Skeletal muscle cell (primary cell): ENCODE measurements at regions not wholly inside any gene's neighbourhood (a gene's known extent, or its start where the extent isn't known, plus 50 kb on each side); places are given as distances from the start of the nearest gene placed in this dataset.

ENCODE experiments used
- DNase-seq: peaks from one replicate; pipeline ENCODE4 v3.0.0-alpha.2; 2010; ENCODE audit warnings: low read depth
- H3K4me3 ChIP-seq: 2 replicates; pipeline ENCODE4 v1.5.1; 2011; ENCODE audit warnings: low read depth, mild to moderate bottlenecking, control low read depth, low read length, moderate library complexity

DNA sequence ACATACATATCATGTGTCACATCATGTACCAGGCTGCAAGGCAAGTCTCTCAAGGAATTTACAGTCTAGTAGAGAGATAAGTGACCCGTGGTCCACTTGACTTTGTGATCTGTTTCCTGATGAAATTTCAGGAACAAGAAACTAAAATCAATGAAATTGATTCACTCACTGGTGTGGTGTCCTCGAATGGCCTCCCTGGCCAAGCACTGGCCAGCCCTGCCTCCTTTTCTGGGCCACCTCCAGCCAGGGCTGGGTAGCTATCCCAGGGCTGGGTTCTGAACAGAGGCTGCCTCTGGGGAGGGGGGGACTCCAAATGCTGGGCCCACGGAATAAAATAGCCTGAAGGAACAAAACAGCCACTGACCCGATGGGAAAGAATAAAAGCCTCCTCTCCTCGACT is 182.2 kb downstream of the HERPUD2 start:
- no peak for DNase-seq
- no peak overlapping the region for H3K4me3 ChIP-seq

- DNase-seq, result no peak
- no peak overlapping the region for H3K4me3 ChIP-seq
Observed at GRCh38 chr7:35508623-35509400, 186.1 kb downstream of the HERPUD2 start.

DNA sequence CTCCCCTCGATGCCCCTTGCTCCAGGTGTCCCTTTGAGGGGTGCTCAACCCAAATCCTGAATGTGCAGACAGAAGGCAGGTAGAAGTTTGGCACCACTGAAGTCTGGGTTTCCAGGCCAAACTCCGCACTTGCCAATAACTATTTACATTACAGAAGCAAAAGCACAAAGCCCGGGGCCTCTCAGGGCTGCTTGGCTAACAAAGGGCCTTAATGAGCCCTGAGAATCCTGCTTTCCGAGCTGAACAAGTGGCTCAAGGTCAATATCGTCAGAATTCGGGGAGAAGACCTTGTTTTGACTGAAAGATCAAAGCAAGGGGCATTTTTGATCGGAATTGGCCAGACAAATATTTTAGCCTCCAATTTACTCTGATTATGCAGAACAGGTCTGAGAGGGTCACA is 189.9 kb downstream of the HERPUD2 start:
- DNase-seq, result no peak
- no peak overlapping the region for H3K4me3 ChIP-seq

DNA sequence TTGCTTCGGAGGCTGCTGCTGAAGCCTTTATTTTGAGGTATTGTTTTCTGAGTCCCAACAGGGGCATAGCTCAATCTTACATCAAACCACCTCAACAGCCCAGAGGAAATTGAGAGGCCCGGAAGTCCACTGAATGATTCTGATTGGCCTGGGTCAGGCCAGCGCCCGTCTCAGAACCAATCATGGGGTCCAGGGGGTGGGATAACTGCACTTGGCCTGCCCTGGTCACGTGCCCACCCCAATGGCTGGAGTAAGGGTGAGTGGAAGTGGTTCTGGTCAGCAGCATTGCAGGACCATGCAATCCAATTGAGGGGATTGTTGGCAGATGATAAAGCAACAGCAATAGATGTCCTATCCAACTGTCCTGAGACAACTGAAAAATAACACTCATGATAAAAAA is 190.6 kb downstream of the HERPUD2 start:
- DNase-seq, result no peak
- no peak overlapping the region for H3K4me3 ChIP-seq

DNA sequence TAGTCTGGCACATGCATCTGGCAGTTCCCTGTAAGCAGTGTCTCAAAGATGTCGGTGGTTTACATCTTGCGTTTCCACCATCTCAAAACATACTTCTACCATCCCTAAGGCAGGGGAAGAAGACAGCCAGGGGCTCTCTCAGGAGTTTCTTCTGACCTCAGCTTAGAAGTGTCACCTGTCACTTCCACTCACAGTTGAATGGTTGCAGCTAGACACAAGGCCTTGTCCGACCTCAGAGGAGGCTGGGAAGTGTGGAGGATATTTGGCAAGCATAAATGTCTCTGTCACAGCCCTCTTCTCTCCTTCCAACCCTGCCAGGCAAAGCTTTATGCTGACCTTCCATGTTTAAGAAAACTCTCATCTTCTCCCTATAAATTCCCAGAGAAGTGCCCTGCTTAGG is 193.3 kb downstream of the HERPUD2 start:
- no peak for DNase-seq
- no peak overlapping the region for H3K4me3 ChIP-seq

DNA sequence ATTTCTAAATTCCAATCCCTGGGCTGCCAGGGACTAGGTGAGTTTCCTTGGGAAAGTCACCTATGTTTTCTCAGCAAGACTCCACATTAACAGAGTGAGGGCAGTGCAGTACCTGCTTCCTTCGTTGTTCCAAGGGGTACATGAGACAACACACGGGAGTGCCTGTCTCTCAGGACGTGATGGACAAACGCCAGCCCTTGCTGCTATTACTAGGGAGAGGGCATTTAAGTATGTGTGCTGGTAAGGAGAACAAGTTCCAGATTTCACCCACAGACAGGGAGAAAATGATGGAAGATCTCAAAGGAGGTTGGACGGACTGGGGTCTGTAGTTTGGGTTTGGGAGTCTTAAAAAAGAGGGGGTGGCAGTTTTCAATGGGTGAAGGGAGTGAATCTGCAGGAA is 195.7 kb downstream of the HERPUD2 start:
- no peak for DNase-seq
- no peak overlapping the region for H3K4me3 ChIP-seq

- DNase-seq, result no peak
- H3K4me3 ChIP-seq, result no peak overlapping the region
Observed at GRCh38 chr7:35498416-35498815, 196.5 kb downstream of the HERPUD2 start.

- DNase-seq, result no peak
Observed at GRCh38 chr7:35495844-35496243, 199.1 kb downstream of the HERPUD2 start.

DNA sequence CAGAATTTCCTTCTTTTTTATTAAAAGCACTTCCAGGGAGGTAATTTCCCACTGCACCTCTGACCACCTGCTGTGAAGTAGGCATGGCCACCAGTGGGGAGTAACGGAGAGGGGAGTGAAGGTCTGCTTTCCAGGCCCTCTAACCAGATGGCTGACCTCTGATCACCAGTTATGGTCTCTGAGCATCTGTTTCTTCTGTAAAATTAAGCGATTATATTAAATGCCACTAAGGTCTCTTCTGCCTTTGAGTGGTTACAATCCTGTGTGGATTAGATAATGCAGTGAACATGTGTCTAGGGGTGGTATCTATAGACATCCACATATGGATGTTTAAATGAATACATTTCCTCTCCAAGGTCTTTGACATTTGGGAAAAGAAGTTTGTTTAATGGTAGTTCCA is 199.6 kb downstream of the HERPUD2 start:
- H3K4me3 ChIP-seq, result no peak overlapping the region
- DNase-seq, result no peak

More at GRCh38 chr7:35495844-35496243, 199.1 kb downstream of the HERPUD2 start:
- H3K4me3 ChIP-seq, result no peak overlapping the region

DNA sequence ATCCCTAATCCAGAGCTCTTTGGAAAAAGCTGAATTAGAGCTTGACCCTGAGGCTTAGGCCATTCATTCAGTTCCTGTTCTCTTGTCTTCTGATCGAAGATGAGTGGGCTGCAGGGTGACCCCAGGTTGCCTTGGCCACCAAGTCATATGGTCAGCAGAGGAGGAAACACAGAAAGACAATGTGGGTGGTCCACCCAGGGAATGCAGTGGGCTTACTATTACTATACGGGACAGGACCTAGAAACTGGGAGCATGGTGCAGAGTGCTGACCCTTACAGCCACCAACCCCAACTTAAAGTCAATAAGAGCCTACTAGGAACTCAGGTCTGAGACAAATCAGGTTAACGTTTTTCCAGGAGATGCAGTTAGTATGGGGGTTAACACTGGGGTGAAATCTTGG is 200.5 kb downstream of the HERPUD2 start:
- H3K4me3 ChIP-seq, result no peak overlapping the region
- DNase-seq, result no peak

DNA sequence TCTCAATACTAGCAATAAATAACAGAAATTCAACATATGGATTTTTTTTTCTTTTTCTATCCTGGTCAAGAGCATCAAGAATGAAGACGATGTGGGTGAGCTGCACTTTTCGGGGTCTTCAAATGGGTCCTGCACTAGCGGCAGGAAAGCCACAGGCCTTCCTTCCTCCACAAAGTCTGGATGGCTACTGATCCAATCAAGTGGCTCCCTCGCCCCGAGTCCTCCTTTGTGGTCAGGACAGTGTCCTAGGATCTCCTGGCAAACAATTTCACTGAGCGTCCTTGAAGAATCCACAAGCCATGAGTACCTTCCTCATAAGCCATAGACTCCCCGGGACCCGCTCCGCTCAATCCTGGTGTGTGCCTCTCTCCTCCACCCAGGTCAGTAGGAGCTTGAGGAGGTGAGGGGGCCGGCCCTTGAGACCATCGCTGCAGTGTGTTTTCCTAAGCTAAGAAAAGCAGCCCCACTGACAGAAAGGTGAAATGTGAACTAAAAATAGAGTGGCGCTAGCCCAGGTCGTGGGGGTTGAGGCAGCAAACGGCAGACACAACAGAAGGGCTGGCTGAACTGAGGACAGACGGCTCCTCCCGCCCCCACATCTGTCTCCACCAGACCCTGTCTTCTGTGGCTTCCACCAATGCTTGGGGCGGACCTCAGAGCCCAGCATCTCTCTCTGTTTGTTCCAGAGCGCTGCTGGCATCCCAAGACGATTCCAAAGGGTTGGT is 202.3 kb downstream of the HERPUD2 start:
- no peak overlapping the region for H3K4me3 ChIP-seq
- no peak for DNase-seq

GRCh38 chr7:35491233-35491632 is 203.7 kb downstream of the HERPUD2 start:
- DNase-seq, result no peak
- no peak overlapping the region for H3K4me3 ChIP-seq

DNA sequence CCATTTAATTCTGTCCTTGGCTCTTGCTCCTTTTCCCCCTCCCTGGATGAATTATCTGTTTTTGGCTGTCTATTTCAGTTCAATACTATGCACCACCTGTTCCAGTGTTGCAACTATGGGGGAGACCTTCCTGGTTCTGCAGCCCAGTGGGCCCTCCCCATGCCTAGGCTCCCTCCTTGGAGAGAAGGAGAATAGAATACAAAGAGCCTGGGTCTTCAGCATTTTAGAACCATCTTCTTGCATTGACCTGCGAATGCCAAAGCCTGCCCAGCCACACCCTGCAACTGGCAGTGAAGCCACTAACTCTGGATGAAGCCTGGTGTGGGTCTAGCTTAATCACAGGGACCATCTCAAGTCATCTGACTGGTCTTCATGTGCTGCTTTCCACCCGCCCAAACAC is 207.1 kb downstream of the HERPUD2 start:
- H3K4me3 ChIP-seq, result no peak overlapping the region
- DNase-seq, result no peak

DNA sequence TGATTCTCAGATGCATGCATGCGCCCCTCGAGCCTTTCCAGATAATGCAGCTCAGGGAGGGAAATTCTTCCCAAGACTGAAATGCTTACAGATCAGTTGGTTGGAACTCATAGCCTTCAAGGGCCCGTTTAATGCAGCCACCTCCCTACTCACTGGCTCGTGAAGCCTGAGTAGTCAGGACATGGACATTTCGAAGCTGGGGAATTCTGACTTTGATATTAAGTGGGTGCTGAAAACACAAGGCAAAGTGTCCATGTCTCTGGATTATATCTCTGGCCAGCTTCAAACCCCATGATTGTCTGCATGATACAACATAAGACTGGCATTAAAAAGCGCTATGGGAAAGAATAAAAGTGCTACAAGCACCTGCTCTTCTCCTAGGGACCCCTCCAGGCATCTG is 207.5 kb downstream of the HERPUD2 start:
- DNase-seq, result no peak
- H3K4me3 ChIP-seq, result no peak overlapping the region

- H3K4me3 ChIP-seq, result no peak overlapping the region
- DNase-seq, result no peak
Observed at GRCh38 chr7:35485436-35485835, 209.5 kb downstream of the HERPUD2 start.

DNA sequence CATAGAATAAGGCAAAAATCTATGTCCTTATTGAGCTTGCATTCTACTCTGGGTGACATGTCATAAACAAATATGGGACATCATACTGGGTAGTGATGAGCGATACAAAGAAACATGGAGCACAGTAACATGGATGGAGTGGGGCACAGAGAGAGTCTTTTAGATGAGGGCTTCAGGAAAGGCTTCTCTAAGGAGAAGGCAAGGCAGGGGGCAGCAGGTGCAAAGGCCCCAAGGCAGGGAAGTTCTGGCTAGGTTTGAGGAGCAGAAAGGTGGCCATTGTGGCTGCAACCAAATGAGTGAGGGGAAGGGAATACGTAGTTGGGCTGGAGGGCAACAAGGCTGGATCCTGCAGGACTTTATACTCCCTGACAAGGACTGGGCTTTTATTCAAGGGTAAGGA is 211.4 kb downstream of the HERPUD2 start:
- H3K4me3 ChIP-seq, result no peak overlapping the region
- no peak for DNase-seq

DNA sequence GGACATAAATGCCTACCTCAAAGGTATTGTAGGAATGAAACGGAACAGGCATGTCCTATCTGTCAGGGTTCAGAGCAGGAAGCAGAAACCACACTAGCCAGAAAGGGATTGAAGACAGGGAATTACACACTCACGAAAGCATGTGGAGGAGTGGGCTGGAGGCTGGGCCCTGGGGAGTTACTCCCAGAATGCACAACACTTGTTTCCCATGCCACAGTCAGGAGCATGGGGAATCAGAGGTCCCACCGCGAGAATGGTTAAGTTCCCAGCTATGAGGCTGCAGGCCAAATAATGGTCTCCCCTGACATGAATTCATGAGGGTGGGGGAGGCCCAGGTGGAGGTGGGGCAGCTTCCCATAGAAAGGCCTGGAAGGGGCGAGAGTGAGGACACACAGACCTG is 212.7 kb downstream of the HERPUD2 start:
- DNase-seq, result no peak

DNA sequence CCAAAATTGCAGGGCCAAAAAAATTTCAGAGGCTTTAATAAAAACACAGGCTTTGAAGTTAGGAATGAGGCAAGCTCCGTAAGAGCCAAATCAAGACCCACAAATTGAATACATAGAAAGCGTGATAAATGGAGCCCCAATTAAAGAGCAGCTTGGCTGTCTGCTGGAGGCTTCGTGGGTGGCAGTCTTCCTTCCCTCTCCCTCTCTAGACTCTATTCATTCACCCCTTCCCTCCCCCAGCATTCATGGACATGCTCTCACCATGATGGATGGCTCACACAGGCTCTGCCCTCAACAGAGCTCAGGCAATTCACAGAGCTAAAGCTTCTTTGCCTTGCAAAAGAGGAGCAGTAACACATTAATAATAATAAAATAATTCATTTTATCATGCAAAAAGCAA is 214.1 kb downstream of the HERPUD2 start:
- no peak overlapping the region for H3K4me3 ChIP-seq
- no peak for DNase-seq

More for the DNA sequence above, 212.7 kb downstream of the HERPUD2 start:
- H3K4me3 ChIP-seq, result no peak overlapping the region

GRCh38 chr7:35477609-35478008 is 217.3 kb downstream of the HERPUD2 start:
- DNase-seq, result no peak
- H3K4me3 ChIP-seq, result no peak overlapping the region

- no peak overlapping the region for H3K4me3 ChIP-seq
- no peak for DNase-seq
Observed at GRCh38 chr7:35474100-35474499, 220.2 kb upstream of the TBX20 start.

GRCh38 chr7:35468606-35469005 is 214.7 kb upstream of the TBX20 start:
- no peak overlapping the region for H3K4me3 ChIP-seq
- no peak for DNase-seq
